Hepatocyte (in vitro differentiated cells): ENCODE measurements at regions not wholly inside any gene's neighbourhood (a gene's known extent, or its start where the extent isn't known, plus 50 kb on each side); places are given as distances from the start of the nearest gene placed in this dataset.

ENCODE experiments used
- DNase-seq: peaks from one replicate; pipeline ENCODE4 v3.0.0-alpha.2; 2016; ENCODE audit warnings: low spot score
- H2AFZ ChIP-seq: fragments of 200-600 bp; sonication (generic); 2 replicates; pipeline ENCODE4 v1.6.0; 2016; ENCODE audit warnings: antibody characterized with exemption, mild to moderate bottlenecking
- H3K27ac ChIP-seq: fragments of 200-600 bp; sonication (generic); 2 replicates; pipeline ENCODE4 v1.5.1; 2016; ENCODE audit warnings: mild to moderate bottlenecking
- H3K27me3 ChIP-seq: fragments of 200-600 bp; sonication (generic); 2 replicates; pipeline ENCODE4 v1.6.1; 2016
- H3K36me3 ChIP-seq: fragments of 200-600 bp; sonication (generic); replicated peaks from 2 replicates; pipeline ENCODE4 v1.5.1; 2016; ENCODE audit warnings: low read depth; ENCODE audit not compliant: insufficient read depth
- H3K4me1 ChIP-seq: fragments of 200-600 bp; sonication (generic); 2 replicates; pipeline ENCODE4 v1.5.1; 2016; ENCODE audit warnings: mild to moderate bottlenecking, moderate library complexity; ENCODE audit not compliant: insufficient read depth
- H3K4me2 ChIP-seq: fragments of 200-600 bp; sonication (generic); 2 replicates; pipeline ENCODE4 v1.6.0; 2016
- H3K4me3 ChIP-seq: fragments of 200-600 bp; sonication (generic); 2 replicates; pipeline ENCODE4 v1.5.1; 2016; ENCODE audit warnings: mild to moderate bottlenecking
- H3K79me2 ChIP-seq: fragments of 200-600 bp; sonication (generic); 2 replicates; pipeline ENCODE4 v1.6.0; 2017; ENCODE audit warnings: mild to moderate bottlenecking
- H3K9me2 ChIP-seq: fragments of 200-600 bp; sonication (generic); replicated peaks from 2 replicates; pipeline ENCODE4 v1.6.0; 2017; ENCODE audit warnings: mild to moderate bottlenecking; ENCODE audit not compliant: insufficient read depth
- H3K9me3 ChIP-seq: fragments of 200-600 bp; sonication (generic); 2 replicates; pipeline ENCODE4 v1.5.1; 2016; ENCODE audit warnings: low read depth, mild to moderate bottlenecking
- H4K20me1 ChIP-seq: fragments of 200-600 bp; sonication (generic); 2 replicates; pipeline ENCODE4 v1.6.0; 2016; ENCODE audit warnings: mild to moderate bottlenecking; ENCODE audit not compliant: insufficient read depth, poor library complexity, severe bottlenecking
- EZH2 ChIP-seq: fragments of 200-600 bp; sonication (generic); IDR thresholded peaks from 2 replicates; pipeline ENCODE4 v1.6.1; 2016; ENCODE audit warnings: antibody characterized with exemption, mild to moderate bottlenecking, borderline replicate concordance
- EZH2phosphoT487 ChIP-seq: fragments of 200-600 bp; sonication (generic); IDR thresholded peaks from one replicate; pipeline ENCODE4 v1.6.1; 2018; ENCODE audit warnings: antibody characterized with exemption, mild to moderate bottlenecking, low read depth, moderate library complexity; ENCODE audit not compliant: unreplicated experiment, severe bottlenecking
- WGBS: methylation state at CpG from one replicate; pipeline ENCODE4 v1.1.6; 2016; ENCODE audit warnings: low lambda C conversion rate; ENCODE audit errors: missing lambda C conversion rate; 5-methylcytosine and 5-hydroxymethylcytosine counted together
- TF ChIP-seq, protein P1 (sequence below): fragments of 200-600 bp; sonication (generic); IDR thresholded peaks from 2 replicates; pipeline ENCODE4 v1.5.1; 2016; ENCODE audit warnings: antibody characterized with exemption, mild to moderate bottlenecking; ENCODE audit not compliant: poor library complexity

DNA sequence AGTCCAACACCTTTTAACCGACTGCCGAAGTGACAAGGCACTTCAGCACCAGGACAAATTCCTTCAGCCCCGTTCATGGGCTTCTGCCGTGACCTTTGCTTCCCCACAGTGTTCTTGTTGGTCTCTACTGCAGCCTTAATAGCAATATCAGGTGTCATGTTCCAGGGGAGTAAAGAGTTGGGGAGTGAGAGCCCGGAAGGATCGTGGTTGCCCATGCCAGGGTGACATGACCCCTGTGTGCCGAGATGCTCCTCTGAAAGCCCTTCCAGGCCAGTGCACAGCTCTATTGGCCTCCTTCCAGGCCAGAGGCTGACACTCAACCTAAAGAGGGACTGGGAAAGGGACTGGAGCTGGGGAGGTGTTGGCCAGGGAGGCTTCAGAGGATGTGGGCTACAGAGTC, 279.2 kb downstream of the CYRIA start:
- H3K79me2 ChIP-seq, result no peaks in the 10 kb centered on the region
- no peaks in the 10 kb centered on the region for H3K27me3 ChIP-seq
- no peak overlapping the region for H3K4me3 ChIP-seq
- TF ChIP-seq EZH2 (no peak), EZH2phosphoT487 (no peak)
- TF ChIP-seq, protein P1, sequence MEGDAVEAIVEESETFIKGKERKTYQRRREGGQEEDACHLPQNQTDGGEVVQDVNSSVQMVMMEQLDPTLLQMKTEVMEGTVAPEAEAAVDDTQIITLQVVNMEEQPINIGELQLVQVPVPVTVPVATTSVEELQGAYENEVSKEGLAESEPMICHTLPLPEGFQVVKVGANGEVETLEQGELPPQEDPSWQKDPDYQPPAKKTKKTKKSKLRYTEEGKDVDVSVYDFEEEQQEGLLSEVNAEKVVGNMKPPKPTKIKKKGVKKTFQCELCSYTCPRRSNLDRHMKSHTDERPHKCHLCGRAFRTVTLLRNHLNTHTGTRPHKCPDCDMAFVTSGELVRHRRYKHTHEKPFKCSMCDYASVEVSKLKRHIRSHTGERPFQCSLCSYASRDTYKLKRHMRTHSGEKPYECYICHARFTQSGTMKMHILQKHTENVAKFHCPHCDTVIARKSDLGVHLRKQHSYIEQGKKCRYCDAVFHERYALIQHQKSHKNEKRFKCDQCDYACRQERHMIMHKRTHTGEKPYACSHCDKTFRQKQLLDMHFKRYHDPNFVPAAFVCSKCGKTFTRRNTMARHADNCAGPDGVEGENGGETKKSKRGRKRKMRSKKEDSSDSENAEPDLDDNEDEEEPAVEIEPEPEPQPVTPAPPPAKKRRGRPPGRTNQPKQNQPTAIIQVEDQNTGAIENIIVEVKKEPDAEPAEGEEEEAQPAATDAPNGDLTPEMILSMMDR, result no peak
- H3K36me3 ChIP-seq, result no peaks in the 10 kb centered on the region
- H3K27ac ChIP-seq, result no peak overlapping the region
- no peaks in the 10 kb centered on the region for H3K9me2 ChIP-seq
- no peak overlapping the region for H3K4me2 ChIP-seq
- no peak for DNase-seq
- WGBS, result 70% methylated on average over 7 of the region's 7 CpGs
- no peak overlapping the region for H2AFZ ChIP-seq
- H3K9me3 ChIP-seq, result no peaks in the 10 kb centered on the region
- no peaks in the 10 kb centered on the region for H4K20me1 ChIP-seq
- H3K4me1 ChIP-seq, result no peaks in the 10 kb centered on the region

DNA sequence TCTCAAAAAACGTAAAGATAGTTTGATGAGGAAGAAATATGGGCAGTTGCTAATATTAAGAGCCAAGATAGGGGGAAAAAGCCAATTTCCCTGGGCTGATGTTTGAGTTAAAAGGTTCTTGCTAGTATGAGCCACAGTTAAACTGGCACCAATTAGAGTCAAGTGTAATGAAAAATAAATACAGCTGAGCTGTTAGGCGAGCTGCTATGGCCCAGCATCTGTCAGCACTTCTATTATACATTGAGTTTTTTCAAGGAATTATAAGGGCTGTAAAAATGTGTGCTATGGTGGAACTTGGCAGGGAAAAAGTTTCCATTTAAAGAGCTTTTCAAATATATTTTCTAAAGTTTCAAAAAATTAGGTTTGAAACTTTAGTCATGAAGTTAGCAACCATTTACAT, 279.6 kb downstream of the CYRIA start:
- H3K36me3 ChIP-seq, result no peaks in the 10 kb centered on the region
- WGBS, result 61% methylated on average over 2 of the region's 2 CpGs
- no peak overlapping the region for H3K27ac ChIP-seq
- H3K4me2 ChIP-seq, result no peak overlapping the region
- H3K9me3 ChIP-seq, result no peaks in the 10 kb centered on the region
- DNase-seq, result no peak
- no peaks in the 10 kb centered on the region for H3K4me1 ChIP-seq
- no peaks in the 10 kb centered on the region for H3K79me2 ChIP-seq
- no peak overlapping the region for H2AFZ ChIP-seq
- TF ChIP-seq EZH2phosphoT487, result no peak
- TF ChIP-seq, protein P1, result no peak
- TF ChIP-seq EZH2, result no peak
- no peaks in the 10 kb centered on the region for H3K9me2 ChIP-seq
- H4K20me1 ChIP-seq, result no peaks in the 10 kb centered on the region
- H3K4me3 ChIP-seq, result no peak overlapping the region
- no peaks in the 10 kb centered on the region for H3K27me3 ChIP-seq

DNA sequence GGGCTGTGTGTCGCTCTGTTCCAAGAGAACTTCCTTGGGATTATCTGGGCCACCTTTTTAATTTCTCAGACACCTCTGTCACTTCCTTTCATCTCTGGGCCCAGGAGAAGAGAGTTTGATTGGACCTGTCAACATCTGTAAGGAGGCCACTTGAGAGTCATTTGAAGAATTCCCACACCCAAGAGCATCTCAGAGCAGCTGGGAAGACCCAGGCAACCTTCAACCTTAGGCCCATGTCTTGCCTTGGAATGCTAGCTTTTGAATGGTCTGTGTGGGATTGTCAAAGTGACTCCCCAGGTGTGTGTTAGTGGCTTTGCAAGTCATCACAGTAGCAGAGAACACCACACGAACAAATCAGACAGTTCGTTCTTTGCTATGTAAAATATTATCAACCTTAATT, 280.3 kb downstream of the CYRIA start:
- no peaks in the 10 kb centered on the region for H3K27me3 ChIP-seq
- no peaks in the 10 kb centered on the region for H3K79me2 ChIP-seq
- no peaks in the 10 kb centered on the region for H3K9me2 ChIP-seq
- TF ChIP-seq EZH2, result no peak
- TF ChIP-seq, protein P1, result no peak
- no peak for TF ChIP-seq EZH2phosphoT487
- no peaks in the 10 kb centered on the region for H4K20me1 ChIP-seq
- H3K4me3 ChIP-seq, result no peak overlapping the region
- WGBS, result 83% methylated on average over 3 of the region's 3 CpGs
- H3K9me3 ChIP-seq, result no peaks in the 10 kb centered on the region
- no peak overlapping the region for H3K27ac ChIP-seq
- no peaks in the 10 kb centered on the region for H3K4me1 ChIP-seq
- no peaks in the 10 kb centered on the region for H3K36me3 ChIP-seq
- no peak overlapping the region for H2AFZ ChIP-seq
- H3K4me2 ChIP-seq, result no peak overlapping the region
- DNase-seq, result no peak

DNA sequence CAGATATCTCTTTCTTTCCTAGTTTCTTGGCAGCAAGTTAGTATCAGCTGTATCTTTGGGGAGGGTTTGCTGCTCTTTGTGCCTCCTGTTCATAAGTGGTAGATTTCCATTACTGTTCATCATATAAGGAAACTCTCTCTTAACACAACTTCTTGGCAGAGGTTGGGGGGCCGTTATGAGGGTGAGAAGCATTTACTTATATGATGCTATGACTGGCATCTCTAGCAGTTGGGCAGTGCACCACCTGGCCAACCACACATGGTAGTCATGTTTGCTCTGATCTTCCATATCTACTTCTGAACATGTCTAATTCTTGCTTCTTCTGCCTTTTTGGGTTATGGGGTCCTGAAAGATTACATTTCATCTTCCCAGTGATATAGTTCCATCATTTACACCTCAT, 282.2 kb downstream of the CYRIA start:
- 92% methylated on average over 1 of the region's 1 CpG for WGBS

More for the DNA sequence above, 282.2 kb downstream of the CYRIA start:
- Histone ChIP-seq H3K27ac (no peak overlapping the region), H3K9me3 (no peaks in the 10 kb centered on the region), H3K27me3 (no peaks in the 10 kb centered on the region), H3K36me3 (no peaks in the 10 kb centered on the region), H4K20me1 (no peaks in the 10 kb centered on the region), H3K9me2 (no peaks in the 10 kb centered on the region), H3K4me3 (no peak overlapping the region), H3K4me2 (no peak overlapping the region), H3K4me1 (no peaks in the 10 kb centered on the region), H3K79me2 (no peaks in the 10 kb centered on the region), H2AFZ (no peak overlapping the region)
- DNase-seq, result no peak
- TF ChIP-seq, protein P1, result no peak
- no peak for TF ChIP-seq EZH2phosphoT487
- TF ChIP-seq EZH2, result no peak
